Keratinocyte (primary cell): ENCODE measurements at regions not wholly inside any gene's neighbourhood (a gene's known extent, or its start where the extent isn't known, plus 50 kb on each side); places are given as distances from the start of the nearest gene placed in this dataset.
A peak's percentile ranks its signal among the peaks of the same experiment; 100 is the strongest.

ENCODE experiments used
- DNase-seq: peaks from one replicate; pipeline ENCODE4 v3.0.0-alpha.2; 2011; ENCODE audit warnings: low read depth, missing footprints, low spot score
- FAIRE-seq: peaks from 2 replicates; lab custom pipeline; 2011; peaks lifted over from hg19 to GRCh38; lab: Jason Lieb, UNC
- H2AFZ ChIP-seq: 2 replicates; pipeline ENCODE4 v1.6.0; 2012; ENCODE audit warnings: low read length, control low read depth, inconsistent platforms; ENCODE audit not compliant: control insufficient read depth
- H3K27ac ChIP-seq: 2 replicates; pipeline ENCODE4 v1.5.1; 2011; ENCODE audit warnings: low read length; ENCODE audit not compliant: control insufficient read depth, insufficient read depth
- H3K27me3 ChIP-seq: 3 replicates; pipeline ENCODE4 v1.6.0; 2011; ENCODE audit warnings: low read length; ENCODE audit not compliant: control insufficient read depth, insufficient read depth; ENCODE audit errors: extremely low read depth
- H3K36me3 ChIP-seq, 2 experiments: 2 replicates in 1 of 2; 3 replicates in 1 of 2; pipeline ENCODE4 v1.5.1; 2011; ENCODE audit warnings: low read length in 2 of 2, mild to moderate bottlenecking in 1 of 2; ENCODE audit not compliant: control insufficient read depth in 2 of 2, insufficient read depth in 2 of 2; ENCODE audit errors: extremely low read depth in 1 of 2
- H3K4me1 ChIP-seq: 3 replicates; pipeline ENCODE4 v1.5.1; 2011; ENCODE audit warnings: low read length; ENCODE audit not compliant: control insufficient read depth, insufficient read depth; ENCODE audit errors: extremely low read depth
- H3K4me2 ChIP-seq: 3 replicates; pipeline ENCODE4 v1.6.0; 2011; ENCODE audit warnings: low read depth, low read length; ENCODE audit not compliant: control insufficient read depth, insufficient read depth; ENCODE audit errors: extremely low read depth
- H3K4me3 ChIP-seq, 3 experiments: fragments of 200-600 bp in 1 of 3; sonication (generic) in 1 of 3; 2 replicates in 2 of 3; 3 replicates in 1 of 3; pipeline ENCODE4 v1.5.1; 2011 to 2016; ENCODE audit warnings: low read length in 3 of 3, mild to moderate bottlenecking in 3 of 3, control low read depth in 2 of 3, inconsistent platforms in 1 of 3, low read depth in 1 of 3, mixed read lengths in 1 of 3, mixed run types in 1 of 3, moderate library complexity in 1 of 3; ENCODE audit not compliant: control insufficient read depth in 2 of 3, insufficient read depth in 2 of 3; ENCODE audit errors: extremely low read depth in 1 of 3
- H3K79me2 ChIP-seq: 2 replicates; pipeline ENCODE4 v1.6.0; 2012; ENCODE audit warnings: low read length; ENCODE audit not compliant: control insufficient read depth, insufficient read depth
- H3K9ac ChIP-seq: 3 replicates; pipeline ENCODE4 v1.6.0; 2011; ENCODE audit warnings: low read length; ENCODE audit not compliant: control insufficient read depth, insufficient read depth; ENCODE audit errors: extremely low read depth
- H3K9me1 ChIP-seq: 3 replicates; pipeline ENCODE4 v1.6.0; 2011; ENCODE audit warnings: low read length; ENCODE audit not compliant: control insufficient read depth, insufficient read depth; ENCODE audit errors: extremely low read depth
- H3K9me3 ChIP-seq: 2 replicates; pipeline ENCODE4 v1.5.1; 2012; ENCODE audit warnings: low read depth, low read length; ENCODE audit not compliant: control insufficient read depth
- H4K20me1 ChIP-seq: 3 replicates; pipeline ENCODE4 v1.6.0; 2011; ENCODE audit warnings: low read length; ENCODE audit not compliant: control insufficient read depth, insufficient read depth; ENCODE audit errors: extremely low read depth
- EZH2 ChIP-seq: IDR thresholded peaks from one replicate; pipeline ENCODE4 v1.6.1; 2012; ENCODE audit warnings: inconsistent platforms, mild to moderate bottlenecking, low read length, moderate library complexity
- dilution Hi-C: fragments of 300-500 bp; cut with MboI; formaldehyde crosslinking; loops from one replicate; pipeline ENCODE4 v1.7.0; 2020; ENCODE audit warnings: low sequenced_read_pairs; ENCODE audit not compliant: extremely low pct_ligation_motif_present
- TF ChIP-seq, protein P1 (sequence below), 3 experiments: IDR thresholded peaks in 1 of 3; conservative IDR thresholded peaks in 1 of 3; optimal IDR thresholded peaks in 1 of 3; 2 replicates in 2 of 3; 3 replicates in 1 of 3; pipeline versions ENCODE3 to v1.5.1; 2011; ENCODE audit warnings: low read length in 3 of 3, mild to moderate bottlenecking in 3 of 3, moderate library complexity in 2 of 3, control low read depth in 1 of 3, inconsistent platforms in 1 of 3; ENCODE audit not compliant: insufficient read depth in 2 of 3; ENCODE audit errors: extremely low read depth in 1 of 3

DNA sequence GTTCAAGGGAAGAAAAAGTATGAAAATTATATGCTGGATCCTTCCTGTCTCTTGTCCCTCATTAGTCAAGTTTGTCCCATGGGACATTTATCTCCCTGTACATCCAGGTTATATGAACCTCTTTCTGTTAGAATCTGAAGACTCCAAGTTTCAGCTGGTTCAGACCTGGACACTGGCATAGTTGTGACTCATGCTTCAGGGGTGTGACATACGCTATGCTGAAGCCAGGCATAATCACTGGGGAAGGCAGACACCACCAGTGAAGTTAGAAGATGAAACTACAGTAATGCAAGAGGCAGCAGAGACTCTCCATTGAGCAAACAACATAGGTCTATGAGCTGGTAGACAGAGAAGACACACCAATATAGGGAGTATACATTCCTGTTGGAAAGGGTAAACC is 269.7 kb upstream of the SLC8A1 start:
- DNase-seq (no peak), FAIRE-seq (peak; percentile 98)
- dilution Hi-C loops = no loop called here

DNA sequence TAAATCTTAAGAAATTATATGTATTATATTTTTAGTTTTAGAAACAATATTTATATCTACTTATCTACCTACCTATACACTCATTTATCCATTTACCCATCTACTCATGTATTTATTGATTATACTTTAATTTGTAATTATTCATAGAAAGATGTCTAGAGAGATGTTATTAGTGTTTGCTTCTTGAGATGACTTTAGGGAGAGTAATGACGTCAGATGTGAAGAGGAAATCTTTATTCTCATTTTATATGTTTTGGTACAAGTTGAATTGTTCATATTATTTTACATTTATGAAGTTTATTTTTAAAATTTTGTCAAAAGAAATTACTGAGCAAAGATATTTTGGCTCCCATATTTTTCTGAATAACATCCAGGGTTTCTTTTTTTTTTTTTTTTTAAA is 271.3 kb upstream of the SLC8A1 start:
- Histone ChIP-seq H3K4me1 (peaks cover 9% of the 10 kb centered on the region), H3K9me3 (no peaks in the 10 kb centered on the region), H3K4me2 (no peak overlapping the region), H3K36me3 (no peaks in the 10 kb centered on the region), H2AFZ (no peak overlapping the region), H3K27me3 (no peaks in the 10 kb centered on the region), H3K9ac (no peak overlapping the region), H3K4me3 (no peak overlapping the region), H3K9me1 (no peaks in the 10 kb centered on the region), H3K79me2 (no peaks in the 10 kb centered on the region), H4K20me1 (no peaks in the 10 kb centered on the region), H3K27ac (no peak overlapping the region)
- FAIRE-seq = no peak
- TF ChIP-seq, protein P1, sequence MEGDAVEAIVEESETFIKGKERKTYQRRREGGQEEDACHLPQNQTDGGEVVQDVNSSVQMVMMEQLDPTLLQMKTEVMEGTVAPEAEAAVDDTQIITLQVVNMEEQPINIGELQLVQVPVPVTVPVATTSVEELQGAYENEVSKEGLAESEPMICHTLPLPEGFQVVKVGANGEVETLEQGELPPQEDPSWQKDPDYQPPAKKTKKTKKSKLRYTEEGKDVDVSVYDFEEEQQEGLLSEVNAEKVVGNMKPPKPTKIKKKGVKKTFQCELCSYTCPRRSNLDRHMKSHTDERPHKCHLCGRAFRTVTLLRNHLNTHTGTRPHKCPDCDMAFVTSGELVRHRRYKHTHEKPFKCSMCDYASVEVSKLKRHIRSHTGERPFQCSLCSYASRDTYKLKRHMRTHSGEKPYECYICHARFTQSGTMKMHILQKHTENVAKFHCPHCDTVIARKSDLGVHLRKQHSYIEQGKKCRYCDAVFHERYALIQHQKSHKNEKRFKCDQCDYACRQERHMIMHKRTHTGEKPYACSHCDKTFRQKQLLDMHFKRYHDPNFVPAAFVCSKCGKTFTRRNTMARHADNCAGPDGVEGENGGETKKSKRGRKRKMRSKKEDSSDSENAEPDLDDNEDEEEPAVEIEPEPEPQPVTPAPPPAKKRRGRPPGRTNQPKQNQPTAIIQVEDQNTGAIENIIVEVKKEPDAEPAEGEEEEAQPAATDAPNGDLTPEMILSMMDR (optimal IDR thresholded peaks at IDR 0.05 in 1 of 3, IDR thresholded peaks at IDR 0.05 in 1 of 3, conservative IDR thresholded peaks at IDR 0.05 in 1 of 3; ENCODE audit: extremely low read depth in 1 of 3, insufficient read depth in 2 of 3, low read length in 3 of 3) = no peak
- TF ChIP-seq EZH2 = no peak
- DNase-seq = no peak
- dilution Hi-C loops = no loop called here

More for the DNA sequence above, 269.7 kb upstream of the SLC8A1 start:
- no peaks in the 10 kb centered on the region for H3K9me3 ChIP-seq
- no peak overlapping the region for H3K9ac ChIP-seq
- H3K4me3 ChIP-seq = no peak overlapping the region
- no peak for TF ChIP-seq EZH2
- TF ChIP-seq, protein P1 (optimal IDR thresholded peaks at IDR 0.05 in 1 of 3, IDR thresholded peaks at IDR 0.05 in 1 of 3, conservative IDR thresholded peaks at IDR 0.05 in 1 of 3; ENCODE audit: extremely low read depth in 1 of 3, insufficient read depth in 2 of 3, low read length in 3 of 3) = no peak
- H2AFZ ChIP-seq = peak overlapping the region; percentile 43
- no peaks in the 10 kb centered on the region for H3K79me2 ChIP-seq
- peak overlapping the region; percentile 55 for H3K4me2 ChIP-seq
- no peaks in the 10 kb centered on the region for H3K9me1 ChIP-seq
- no peaks in the 10 kb centered on the region for H3K27me3 ChIP-seq
- no peaks in the 10 kb centered on the region for H4K20me1 ChIP-seq
- H3K36me3 ChIP-seq = no peaks in the 10 kb centered on the region
- H3K27ac ChIP-seq = peak overlapping the region; percentile 7
- peaks cover 16% of the 10 kb centered on the region for H3K4me1 ChIP-seq
